ENCODE measurements at regions not wholly inside any gene's neighbourhood (a gene's known extent, or its start where the extent isn't known, plus 50 kb on each side); places are given as distances from the start of the nearest gene placed in this dataset.

DNA sequence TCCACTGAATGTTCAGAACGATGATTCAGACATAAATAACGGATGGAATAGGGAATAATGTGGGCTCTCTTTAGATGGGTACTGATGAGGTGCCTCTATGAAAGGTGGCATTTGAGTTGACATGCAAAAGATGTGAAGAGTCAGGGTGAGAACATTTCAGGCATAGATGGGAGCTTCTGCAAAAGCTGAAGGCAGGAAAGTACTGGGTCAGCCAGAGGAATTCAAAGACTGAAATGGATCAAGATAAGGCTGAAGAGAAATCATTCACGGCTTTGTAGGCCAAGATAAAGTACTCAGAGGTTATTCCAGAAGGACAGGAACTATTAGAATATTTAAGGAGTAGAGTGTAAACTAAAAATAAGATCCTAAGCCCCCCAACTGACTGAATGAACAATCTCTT, 189.6 kb upstream of the MCTP2 start:
- Histone ChIP-seq H4K20me1 (ENCODE audit: insufficient read depth, low read length, poor library complexity, severe bottlenecking) (no peaks in the 10 kb centered on the region), H3K9me3 (ENCODE audit: insufficient read depth, low read depth, low read length) (no peaks in the 10 kb centered on the region), H3K4me2 (ENCODE audit: low read depth, low read length, poor library complexity, severe bottlenecking) (no peak overlapping the region), H3K4me3 (ENCODE audit: low read length, poor library complexity, severe bottlenecking) (no peak overlapping the region), H3K9me2 (replicated peaks; ENCODE audit: low read depth, low read length) (no peaks in the 10 kb centered on the region), H3K4me1 (ENCODE audit: insufficient read depth, low read length, poor library complexity, severe bottlenecking) (no peaks in the 10 kb centered on the region), H3K36me3 (ENCODE audit: insufficient read depth, low read length) (no peaks in the 10 kb centered on the region), H3K27me3 (ENCODE audit: insufficient read depth, low read length, poor library complexity, severe bottlenecking) (no peaks in the 10 kb centered on the region), H3K9ac (ENCODE audit: low read depth, low read length, poor library complexity, severe bottlenecking) (no peak overlapping the region), H3K79me2 (ENCODE audit: insufficient read depth, low read length) (no peaks in the 10 kb centered on the region), H2AFZ (ENCODE audit: low read length) (no peak overlapping the region), H3F3A (ENCODE audit: low read depth) (no peaks in the 10 kb centered on the region)
- TF ChIP-seq EZH2phosphoT487 (IDR thresholded peaks at IDR 0.05; ENCODE audit: borderline replicate concordance) = no peak
- TF ChIP-seq, protein P1, sequence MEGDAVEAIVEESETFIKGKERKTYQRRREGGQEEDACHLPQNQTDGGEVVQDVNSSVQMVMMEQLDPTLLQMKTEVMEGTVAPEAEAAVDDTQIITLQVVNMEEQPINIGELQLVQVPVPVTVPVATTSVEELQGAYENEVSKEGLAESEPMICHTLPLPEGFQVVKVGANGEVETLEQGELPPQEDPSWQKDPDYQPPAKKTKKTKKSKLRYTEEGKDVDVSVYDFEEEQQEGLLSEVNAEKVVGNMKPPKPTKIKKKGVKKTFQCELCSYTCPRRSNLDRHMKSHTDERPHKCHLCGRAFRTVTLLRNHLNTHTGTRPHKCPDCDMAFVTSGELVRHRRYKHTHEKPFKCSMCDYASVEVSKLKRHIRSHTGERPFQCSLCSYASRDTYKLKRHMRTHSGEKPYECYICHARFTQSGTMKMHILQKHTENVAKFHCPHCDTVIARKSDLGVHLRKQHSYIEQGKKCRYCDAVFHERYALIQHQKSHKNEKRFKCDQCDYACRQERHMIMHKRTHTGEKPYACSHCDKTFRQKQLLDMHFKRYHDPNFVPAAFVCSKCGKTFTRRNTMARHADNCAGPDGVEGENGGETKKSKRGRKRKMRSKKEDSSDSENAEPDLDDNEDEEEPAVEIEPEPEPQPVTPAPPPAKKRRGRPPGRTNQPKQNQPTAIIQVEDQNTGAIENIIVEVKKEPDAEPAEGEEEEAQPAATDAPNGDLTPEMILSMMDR (conservative IDR thresholded peaks at IDR 0.05; ENCODE audit: low read length) = no peak

DNA sequence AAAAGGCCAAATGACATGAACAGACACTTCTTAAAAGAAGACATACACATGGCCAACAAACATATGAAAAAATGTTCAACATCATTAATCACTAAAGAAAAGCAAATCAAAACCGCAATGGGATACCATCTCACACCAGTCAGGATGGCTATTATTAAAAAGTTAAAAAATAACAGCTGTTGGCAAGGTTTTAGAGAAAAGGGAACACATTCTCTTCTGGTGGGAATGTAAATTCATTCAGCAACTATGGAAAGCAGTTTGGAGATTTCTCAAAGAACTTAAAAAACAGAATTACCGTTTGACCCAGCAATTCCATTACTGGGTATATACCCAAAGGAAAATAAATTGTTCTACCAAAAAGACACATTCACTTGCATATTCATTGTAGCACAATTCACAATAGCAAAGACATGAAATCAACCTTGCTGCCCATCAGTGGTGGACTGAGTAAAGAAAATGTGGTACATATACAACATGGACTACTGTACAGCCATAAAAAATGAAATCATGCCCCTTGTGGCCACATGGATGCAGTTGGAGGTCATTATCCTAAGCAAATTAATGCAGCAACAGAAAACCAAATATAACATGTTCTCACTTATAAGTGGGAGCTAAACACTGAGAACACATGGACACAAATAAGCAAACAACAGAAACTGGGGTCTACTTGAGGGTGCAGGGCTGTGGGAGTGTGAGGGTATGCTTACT, 190.7 kb upstream of the MCTP2 start:
- H3K4me1 ChIP-seq (ENCODE audit: insufficient read depth, low read length, poor library complexity, severe bottlenecking) = no peaks in the 10 kb centered on the region
- TF ChIP-seq, protein P1 (conservative IDR thresholded peaks at IDR 0.05; ENCODE audit: low read length) = no peak
- no peak for TF ChIP-seq EZH2phosphoT487 (IDR thresholded peaks at IDR 0.05; ENCODE audit: borderline replicate concordance)
- H3K9me2 ChIP-seq (replicated peaks; ENCODE audit: low read depth, low read length) = no peaks in the 10 kb centered on the region
- no peaks in the 10 kb centered on the region for H3F3A ChIP-seq (ENCODE audit: low read depth)
- H3K4me3 ChIP-seq (ENCODE audit: low read length, poor library complexity, severe bottlenecking) = no peak overlapping the region
- H3K27me3 ChIP-seq (ENCODE audit: insufficient read depth, low read length, poor library complexity, severe bottlenecking) = no peaks in the 10 kb centered on the region
- no peaks in the 10 kb centered on the region for H4K20me1 ChIP-seq (ENCODE audit: insufficient read depth, low read length, poor library complexity, severe bottlenecking)
- no peak overlapping the region for H3K9ac ChIP-seq (ENCODE audit: low read depth, low read length, poor library complexity, severe bottlenecking)
- no peaks in the 10 kb centered on the region for H3K36me3 ChIP-seq (ENCODE audit: insufficient read depth, low read length)
- no peaks in the 10 kb centered on the region for H3K79me2 ChIP-seq (ENCODE audit: insufficient read depth, low read length)
- H3K4me2 ChIP-seq (ENCODE audit: low read depth, low read length, poor library complexity, severe bottlenecking) = no peak overlapping the region
- H2AFZ ChIP-seq (ENCODE audit: low read length) = no peak overlapping the region
- H3K9me3 ChIP-seq (ENCODE audit: insufficient read depth, low read depth, low read length) = no peaks in the 10 kb centered on the region

DNA sequence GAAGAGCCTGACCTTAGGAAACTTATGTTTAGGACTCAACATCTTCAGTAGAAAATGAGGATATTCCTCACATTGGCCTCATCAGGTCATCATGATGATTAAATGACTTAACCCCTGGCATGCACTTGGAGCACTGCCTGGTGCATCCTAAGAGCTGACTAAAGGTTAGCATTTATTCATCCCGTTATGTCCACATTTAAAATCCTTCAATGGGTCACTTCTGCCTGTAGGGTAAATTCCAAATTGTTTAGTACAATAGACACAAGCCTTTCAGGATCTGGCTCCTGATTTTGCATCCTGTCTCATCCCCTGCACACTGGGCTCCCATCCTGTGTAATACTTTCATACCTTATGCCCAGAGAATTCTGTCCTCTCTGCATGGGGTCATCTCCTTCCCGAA, 195.2 kb upstream of the MCTP2 start:
- H3K9me3 ChIP-seq (ENCODE audit: insufficient read depth, low read depth, low read length) = no peaks in the 10 kb centered on the region
- no peaks in the 10 kb centered on the region for H3K4me1 ChIP-seq (ENCODE audit: insufficient read depth, low read length, poor library complexity, severe bottlenecking)
- H4K20me1 ChIP-seq (ENCODE audit: insufficient read depth, low read length, poor library complexity, severe bottlenecking) = no peaks in the 10 kb centered on the region
- H2AFZ ChIP-seq (ENCODE audit: low read length) = no peak overlapping the region
- H3K4me2 ChIP-seq (ENCODE audit: low read depth, low read length, poor library complexity, severe bottlenecking) = no peak overlapping the region
- TF ChIP-seq EZH2phosphoT487 (IDR thresholded peaks at IDR 0.05; ENCODE audit: borderline replicate concordance) = no peak
- TF ChIP-seq, protein P1 (conservative IDR thresholded peaks at IDR 0.05; ENCODE audit: low read length) = no peak
- H3K79me2 ChIP-seq (ENCODE audit: insufficient read depth, low read length) = no peaks in the 10 kb centered on the region
- H3K9me2 ChIP-seq (replicated peaks; ENCODE audit: low read depth, low read length) = no peaks in the 10 kb centered on the region
- no peaks in the 10 kb centered on the region for H3K27me3 ChIP-seq (ENCODE audit: insufficient read depth, low read length, poor library complexity, severe bottlenecking)
- H3F3A ChIP-seq (ENCODE audit: low read depth) = no peaks in the 10 kb centered on the region
- H3K36me3 ChIP-seq (ENCODE audit: insufficient read depth, low read length) = no peaks in the 10 kb centered on the region
- H3K4me3 ChIP-seq (ENCODE audit: low read length, poor library complexity, severe bottlenecking) = no peak overlapping the region
- no peak overlapping the region for H3K9ac ChIP-seq (ENCODE audit: low read depth, low read length, poor library complexity, severe bottlenecking)

Measured in Loucy (cell line).